Body of pancreas (tissue), 4 donors: ENCODE measurements at regions not wholly inside any gene's neighbourhood (a gene's known extent, or its start where the extent isn't known, plus 50 kb on each side); places are given as distances from the start of the nearest gene placed in this dataset.

Experiments
- ATAC-seq: fragments of 150-250 bp; one replicate; pipeline ENCODE4 v1.9.1; 2016
- DNase-seq, 4 donors: peaks; one replicate each; pipeline ENCODE4 v3.0.0-alpha.2; 2019
- H3K27ac ChIP-seq, 4 donors: fragments of 200-600 bp; sonication (generic); 1 replicate in 3 of 4; 2 replicates in 1 of 4; pipeline versions ENCODE4 v1.5.1 to v1.6.1; 2016 to 2019; ENCODE audit warnings: mild to moderate bottlenecking in 1 of 4, mixed read lengths in 1 of 4, moderate library complexity in 1 of 4
- H3K27me3 ChIP-seq, 2 donors: fragments of 200-600 bp; sonication (generic); one replicate each; pipeline ENCODE4 v1.6.0; 2016; ENCODE audit warnings: mild to moderate bottlenecking in 1 of 2
- H3K36me3 ChIP-seq, 2 donors: fragments of 200-600 bp; sonication (generic); replicated peaks in 1 of 2; 2 replicates each; pipeline ENCODE4 v1.5.1; 2016; ENCODE audit warnings: low read depth in 2 of 2; ENCODE audit not compliant: insufficient read depth in 1 of 2
- H3K4me1 ChIP-seq: fragments of 200-600 bp; sonication (generic); one replicate; pipeline ENCODE4 v1.6.0; 2016
- H3K4me3 ChIP-seq, 2 donors: fragments of 200-600 bp; sonication (generic); 1 replicate in 1 of 2; 2 replicates in 1 of 2; pipeline ENCODE4 v1.5.1; 2016 to 2019
- H3K9me3 ChIP-seq, 3 donors: fragments of 200-600 bp; sonication (generic); 1 replicate in 2 of 3; 2 replicates in 1 of 3; pipeline ENCODE4 v1.5.1; 2016
- POLR2A ChIP-seq, 3 donors: fragments of 450-650 bp; IDR thresholded peaks; one replicate each; pipeline ENCODE4 v1.6.1; 2016; ENCODE audit warnings: antibody characterized with exemption in 3 of 3, mild to moderate bottlenecking in 2 of 3
- WGBS, 2 donors: methylation state at CpG; one replicate each; pipeline ENCODE4 v1.1.5; 2017; 5-methylcytosine and 5-hydroxymethylcytosine counted together
- intact Hi-C: fragments of 100-400 bp; cut with DNase I; formaldehyde crosslinking; loops from one replicate; pipeline ENCODE4 v1.15.1; 2023
- TF ChIP-seq, protein P1 (sequence below), 7 experiments: fragments of 450-650 bp in 4 of 7; fragments of 200-600 bp in 3 of 7; sonication (generic) in 3 of 7; IDR thresholded peaks; one replicate each; pipeline ENCODE4 v1.5.1; 2016 to 2019; ENCODE audit warnings: antibody characterized with exemption in 7 of 7

DNA sequence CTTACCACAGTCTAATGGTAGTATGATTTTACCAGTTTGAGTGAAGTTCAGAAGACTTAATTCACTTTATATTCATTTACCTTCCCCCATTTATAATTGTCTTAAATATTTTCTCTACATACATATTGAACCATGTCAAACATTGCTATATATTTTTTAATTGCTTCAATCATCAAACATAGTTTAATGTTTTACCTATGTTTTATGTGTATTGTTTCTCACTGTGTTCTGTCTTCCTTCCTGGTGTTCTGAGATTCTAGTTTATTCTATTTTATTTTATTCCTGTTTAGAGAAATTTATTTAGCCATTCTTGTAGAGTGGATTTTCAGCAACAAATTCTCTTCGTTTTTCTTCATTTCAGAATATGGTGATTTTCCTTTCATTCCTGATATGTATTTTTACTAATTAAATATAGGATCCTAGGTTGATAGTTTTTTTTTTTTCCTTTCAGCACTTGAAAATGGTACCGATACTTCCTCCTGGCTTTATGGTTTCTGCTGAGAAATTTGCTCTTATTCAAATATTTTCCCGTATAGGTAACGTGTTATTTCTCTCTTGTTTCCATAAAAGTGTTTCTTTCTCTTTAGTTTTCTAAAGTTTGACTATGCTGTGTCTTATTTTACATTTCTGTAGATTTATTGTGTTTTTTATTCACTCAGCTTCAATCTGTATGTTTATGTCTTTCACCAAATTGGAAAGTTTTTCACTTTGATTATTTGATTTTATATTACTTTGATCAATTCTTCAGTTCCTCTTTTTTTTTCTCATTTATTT is 201.8 kb upstream of the AGR3 start:
- Histone ChIP-seq H3K4me1 (peaks cover 34% of the 10 kb centered on the region), H3K36me3 (no peaks in the 10 kb centered on the region), H3K9me3 (no peaks in the 10 kb centered on the region), H3K4me3 (no peak overlapping the region), H3K27me3 (no peaks in the 10 kb centered on the region), H3K27ac (no peak overlapping the region)
- ATAC-seq (no peak), DNase-seq (no peak)
- intact Hi-C loops: no loop called here
- WGBS, 2 donors: 96 to 97% methylated on average over 4 of the region's 4 CpGs
- TF ChIP-seq, protein P1, sequence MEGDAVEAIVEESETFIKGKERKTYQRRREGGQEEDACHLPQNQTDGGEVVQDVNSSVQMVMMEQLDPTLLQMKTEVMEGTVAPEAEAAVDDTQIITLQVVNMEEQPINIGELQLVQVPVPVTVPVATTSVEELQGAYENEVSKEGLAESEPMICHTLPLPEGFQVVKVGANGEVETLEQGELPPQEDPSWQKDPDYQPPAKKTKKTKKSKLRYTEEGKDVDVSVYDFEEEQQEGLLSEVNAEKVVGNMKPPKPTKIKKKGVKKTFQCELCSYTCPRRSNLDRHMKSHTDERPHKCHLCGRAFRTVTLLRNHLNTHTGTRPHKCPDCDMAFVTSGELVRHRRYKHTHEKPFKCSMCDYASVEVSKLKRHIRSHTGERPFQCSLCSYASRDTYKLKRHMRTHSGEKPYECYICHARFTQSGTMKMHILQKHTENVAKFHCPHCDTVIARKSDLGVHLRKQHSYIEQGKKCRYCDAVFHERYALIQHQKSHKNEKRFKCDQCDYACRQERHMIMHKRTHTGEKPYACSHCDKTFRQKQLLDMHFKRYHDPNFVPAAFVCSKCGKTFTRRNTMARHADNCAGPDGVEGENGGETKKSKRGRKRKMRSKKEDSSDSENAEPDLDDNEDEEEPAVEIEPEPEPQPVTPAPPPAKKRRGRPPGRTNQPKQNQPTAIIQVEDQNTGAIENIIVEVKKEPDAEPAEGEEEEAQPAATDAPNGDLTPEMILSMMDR (IDR thresholded peaks at IDR 0.05): no peak
- TF ChIP-seq POLR2A (IDR thresholded peaks at IDR 0.05): no peak

DNA sequence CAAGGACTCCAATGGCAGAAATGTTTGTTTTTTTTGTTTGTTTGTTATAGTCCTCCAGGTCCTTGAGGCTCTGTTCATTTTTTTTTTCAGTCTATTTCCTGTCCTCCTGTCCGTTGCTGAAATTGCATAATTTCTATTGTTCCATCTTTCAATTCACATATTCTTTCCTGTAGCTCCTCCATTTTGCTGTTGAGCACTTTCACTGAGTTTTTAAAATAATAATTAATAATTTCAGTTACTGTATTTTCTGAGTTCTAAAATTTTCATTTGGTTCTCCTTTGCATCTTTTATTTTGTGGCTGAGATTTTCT is 202.3 kb upstream of the AGR3 start:
- TF ChIP-seq POLR2A (IDR thresholded peaks at IDR 0.05): no peak
- TF ChIP-seq, protein P1 (IDR thresholded peaks at IDR 0.05): no peak
- ATAC-seq: no peak
- 80 to 82% methylated on average over 1 of the region's 1 CpG for WGBS, 2 donors

DNA sequence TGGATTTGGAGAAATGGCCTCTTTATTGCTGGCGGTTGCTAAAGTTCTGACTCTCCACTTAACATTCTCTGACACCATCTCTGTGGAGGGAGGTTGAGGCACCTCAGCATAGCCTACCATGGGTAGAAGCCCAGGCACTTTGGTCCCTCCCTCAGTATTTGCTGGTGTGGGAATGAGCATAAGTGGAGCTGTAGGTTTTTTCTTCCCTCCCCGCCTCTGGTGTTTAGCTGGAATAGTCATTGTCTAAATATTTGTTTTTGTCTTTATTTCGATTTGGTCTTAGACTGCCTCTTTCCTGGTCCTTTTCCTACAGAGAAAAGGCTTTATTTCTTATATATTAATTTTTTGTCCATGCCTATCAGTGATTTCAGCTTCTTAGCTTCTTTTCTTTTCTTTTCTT is 203.4 kb upstream of the AGR3 start:
- H3K9me3 ChIP-seq: no peaks in the 10 kb centered on the region
- intact Hi-C loops: no loop called here
- peak; percentile 30 for ATAC-seq

More for the DNA sequence above, 202.3 kb upstream of the AGR3 start:
- Histone ChIP-seq H3K4me3 (no peak overlapping the region), H3K36me3 (no peaks in the 10 kb centered on the region), H3K27ac (no peak overlapping the region), H3K27me3 (no peaks in the 10 kb centered on the region), H3K4me1 (peaks cover 36% of the 10 kb centered on the region), H3K9me3 (no peaks in the 10 kb centered on the region)
- DNase-seq: no peak
- intact Hi-C loops: no loop called here

DNA sequence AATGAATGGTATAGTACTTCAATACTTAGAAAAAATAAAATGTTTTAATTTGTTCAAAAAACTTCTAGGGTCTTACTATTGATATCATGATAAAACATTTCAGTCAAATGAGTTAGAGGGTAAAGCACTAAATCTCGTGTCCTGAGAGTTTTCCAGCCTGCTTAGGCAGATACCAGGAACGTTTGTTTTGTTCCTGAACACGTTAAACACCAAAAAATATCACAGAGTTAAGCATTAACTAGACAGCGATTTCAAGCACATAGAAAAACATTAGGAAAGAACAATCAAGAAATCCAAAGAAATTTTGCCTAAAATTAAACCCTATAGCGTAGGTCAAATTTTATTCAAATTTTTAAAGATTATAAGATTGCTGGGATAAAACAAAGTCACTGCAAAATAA is 204.6 kb upstream of the AGR3 start:
- H3K4me3 ChIP-seq: no peak overlapping the region
- H3K27ac ChIP-seq: peak overlapping the region in 3 of 4 donors; percentile 41 to 65 (median 46)
- peak in 1 of 4 donors; percentile 13 for DNase-seq
- peak; percentile 84 for ATAC-seq
- H3K4me1 ChIP-seq: peaks cover 36% of the 10 kb centered on the region
- WGBS, 2 donors: 15 to 16% methylated on average over 5 of the region's 5 CpGs
- intact Hi-C loops: no loop called here
- H3K36me3 ChIP-seq: no peaks in the 10 kb centered on the region
- TF ChIP-seq, protein P1 (IDR thresholded peaks at IDR 0.05): no peak
- no peak for TF ChIP-seq POLR2A (IDR thresholded peaks at IDR 0.05)
- H3K9me3 ChIP-seq: no peaks in the 10 kb centered on the region
- H3K27me3 ChIP-seq: no peaks in the 10 kb centered on the region

More for the DNA sequence above, 203.4 kb upstream of the AGR3 start:
- Histone ChIP-seq H3K27me3 (no peaks in the 10 kb centered on the region), H3K4me3 (no peak overlapping the region), H3K36me3 (no peaks in the 10 kb centered on the region), H3K27ac (peak overlapping the region in 1 of 4 donors; percentile 41), H3K4me1 (peaks cover 36% of the 10 kb centered on the region)
- DNase-seq: no peak
- 44 to 56% methylated on average over 3 of the region's 3 CpGs for WGBS, 2 donors
- TF ChIP-seq, protein P1 (IDR thresholded peaks at IDR 0.05): no peak
- TF ChIP-seq POLR2A (IDR thresholded peaks at IDR 0.05): no peak

DNA sequence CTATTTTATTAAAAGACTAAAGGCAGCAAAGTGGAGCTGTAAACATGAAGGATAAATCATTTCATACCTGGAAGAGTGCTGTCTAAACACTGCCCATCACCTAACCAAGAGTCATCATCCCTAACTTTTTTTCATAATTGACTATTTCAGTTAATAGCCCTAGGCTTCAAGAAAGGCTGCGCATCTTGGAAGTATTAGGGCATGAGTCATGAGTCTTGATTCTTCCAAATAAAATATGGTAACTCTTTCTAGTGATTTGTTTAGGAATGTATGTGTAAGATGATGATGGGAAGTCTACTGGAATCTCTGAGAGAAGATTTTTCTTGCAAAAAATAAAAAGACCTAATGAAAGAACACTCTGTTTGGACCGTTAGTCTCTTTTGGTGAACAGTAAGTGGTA is 207.7 kb upstream of the AHR start:
- no peak overlapping the region for H3K4me3 ChIP-seq
- no peaks in the 10 kb centered on the region for H3K36me3 ChIP-seq
- DNase-seq: no peak
- ATAC-seq: no peak
- no peaks in the 10 kb centered on the region for H3K27me3 ChIP-seq
- H3K4me1 ChIP-seq: peaks cover 30% of the 10 kb centered on the region
- 89 to 94% methylated on average over 2 of the region's 2 CpGs for WGBS, 2 donors
- H3K27ac ChIP-seq: no peak overlapping the region
- no peaks in the 10 kb centered on the region for H3K9me3 ChIP-seq
- no peak for TF ChIP-seq POLR2A (IDR thresholded peaks at IDR 0.05)
- TF ChIP-seq, protein P1 (IDR thresholded peaks at IDR 0.05): no peak
- intact Hi-C loops: no loop called here
